GM18502 (cell line): ENCODE measurements at regions not wholly inside any gene's neighbourhood (a gene's known extent, or its start where the extent isn't known, plus 50 kb on each side); places are given as distances from the start of the nearest gene placed in this dataset.

Experiments used
- ATAC-seq: cut with Tn5 transposase; IDR thresholded peaks from one replicate; pipeline ENCODE4 v1.9.1; 2021; ENCODE audit warnings: mild to moderate bottlenecking; ENCODE audit not compliant: unreplicated experiment, poor library complexity

DNA sequence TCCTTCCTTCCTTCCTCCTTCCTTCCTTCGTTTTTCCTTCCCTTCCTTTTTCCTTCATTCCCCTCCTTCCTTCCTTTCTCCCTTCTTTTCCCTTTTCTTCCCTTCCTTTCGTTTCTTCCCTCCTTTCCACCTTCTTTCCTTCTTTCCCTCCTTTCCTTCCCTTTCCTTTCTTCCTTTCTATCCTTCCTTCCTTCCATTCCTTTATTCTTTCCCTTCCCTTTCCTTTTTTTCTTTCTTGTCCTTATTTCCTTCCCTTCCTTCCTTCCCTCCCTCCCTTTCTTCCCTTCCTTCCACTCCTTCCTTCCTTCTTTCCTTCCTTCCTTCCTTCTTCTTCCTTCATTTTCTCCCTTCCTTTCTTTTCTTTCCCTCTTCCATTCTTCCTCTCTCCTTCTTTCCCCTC, 394.6 kb downstream of the GABRB3 start:
- no peak for ATAC-seq

DNA sequence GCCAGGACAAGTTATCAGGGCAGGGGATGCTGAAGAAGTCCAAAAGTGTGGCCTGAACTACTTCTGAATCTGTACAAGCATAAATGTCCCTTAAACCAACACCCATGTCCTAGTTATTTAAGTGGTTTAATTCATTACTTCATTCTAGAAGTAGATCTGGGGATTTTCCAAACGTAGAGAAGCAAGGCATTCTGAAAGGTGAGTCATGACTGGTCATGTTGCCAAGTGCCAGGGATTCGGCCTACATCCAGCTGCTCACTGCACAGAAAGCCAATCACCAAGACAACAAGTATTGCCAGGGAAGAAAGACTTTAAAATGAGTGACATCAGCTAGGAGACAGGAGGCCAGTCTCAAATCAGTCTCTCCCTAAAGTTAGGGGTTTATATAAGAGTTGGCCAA, 396.6 kb downstream of the GABRB3 start:
- no peak for ATAC-seq

DNA sequence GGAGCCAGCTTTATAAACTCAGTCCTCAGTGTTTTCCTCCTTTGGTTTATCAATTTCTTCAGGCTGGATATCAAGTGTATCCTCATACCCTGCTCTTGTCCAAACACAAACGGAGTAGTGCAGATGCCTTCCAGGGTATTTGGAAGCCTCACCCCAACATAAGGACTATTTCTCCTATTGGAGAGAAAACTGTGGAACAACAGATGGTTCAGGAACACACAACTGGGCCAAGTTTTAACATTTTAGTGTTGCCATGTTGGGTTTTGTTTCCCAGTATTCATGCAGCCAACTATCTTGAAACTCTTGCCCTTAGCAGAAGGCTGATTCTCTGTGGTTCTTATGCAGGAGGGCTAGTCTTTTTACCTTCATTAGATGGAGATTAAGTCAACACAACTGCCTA, 398.1 kb downstream of the GABRB3 start:
- no peak for ATAC-seq

DNA sequence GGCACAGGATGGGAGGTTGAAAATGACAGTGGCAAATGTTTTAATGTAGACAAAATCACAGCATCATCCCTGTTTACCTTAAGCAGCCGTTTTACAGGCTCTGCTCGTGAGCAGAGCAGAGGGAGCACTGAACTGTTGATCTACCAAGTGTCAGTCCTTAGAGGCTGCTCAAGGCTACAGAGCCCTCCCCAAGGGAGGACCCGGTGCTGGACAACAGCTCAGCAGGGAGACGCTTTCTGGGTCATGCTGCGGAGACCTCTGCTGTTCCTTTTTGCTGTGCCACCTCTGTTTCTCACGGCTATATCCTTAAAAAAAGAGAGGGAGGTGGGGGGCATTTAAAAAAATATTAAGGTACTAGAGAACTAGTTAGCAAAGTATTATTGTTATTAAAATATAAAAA, 400.2 kb downstream of the GABRB3 start:
- ATAC-seq: no peak

DNA sequence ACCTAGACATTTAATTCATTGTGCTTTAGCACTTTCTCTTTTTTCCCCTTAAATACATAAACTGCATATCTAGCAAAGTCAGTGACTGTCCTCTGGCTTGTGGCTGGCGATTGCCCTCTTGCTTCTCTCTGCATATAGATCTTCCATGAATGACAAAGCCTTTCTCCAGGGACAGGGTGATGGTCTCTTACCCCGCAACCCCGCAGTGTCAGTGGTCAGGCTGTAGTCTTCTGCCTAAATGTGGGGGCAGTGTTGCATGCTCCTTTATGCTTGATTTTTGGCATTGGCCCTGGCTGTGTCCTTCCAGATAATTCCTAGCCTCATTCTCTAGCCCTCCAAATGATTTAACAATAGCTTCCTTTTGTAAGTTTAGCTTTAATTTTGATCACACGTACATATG, 407.8 kb downstream of the GABRB3 start:
- ATAC-seq: no peak

DNA sequence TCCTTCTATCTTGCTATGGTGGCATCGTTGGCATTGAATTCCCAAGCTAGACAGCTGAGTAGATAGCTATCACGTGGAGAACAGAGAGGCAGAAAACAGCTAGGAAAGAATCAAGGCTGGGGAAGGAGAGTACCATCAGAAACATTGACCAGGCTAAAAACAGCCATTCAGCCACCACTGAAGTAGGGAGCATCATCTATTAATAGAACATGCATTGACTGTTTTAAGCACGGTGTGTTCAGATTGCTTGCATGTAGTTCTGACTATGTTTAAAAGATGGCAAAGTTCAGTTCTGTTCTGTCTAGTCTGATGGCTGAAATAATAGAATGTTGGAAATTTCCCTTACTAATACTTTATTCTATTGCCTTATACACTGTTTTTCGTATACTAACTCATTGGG, 413.0 kb downstream of the GABRB3 start:
- no peak for ATAC-seq

DNA sequence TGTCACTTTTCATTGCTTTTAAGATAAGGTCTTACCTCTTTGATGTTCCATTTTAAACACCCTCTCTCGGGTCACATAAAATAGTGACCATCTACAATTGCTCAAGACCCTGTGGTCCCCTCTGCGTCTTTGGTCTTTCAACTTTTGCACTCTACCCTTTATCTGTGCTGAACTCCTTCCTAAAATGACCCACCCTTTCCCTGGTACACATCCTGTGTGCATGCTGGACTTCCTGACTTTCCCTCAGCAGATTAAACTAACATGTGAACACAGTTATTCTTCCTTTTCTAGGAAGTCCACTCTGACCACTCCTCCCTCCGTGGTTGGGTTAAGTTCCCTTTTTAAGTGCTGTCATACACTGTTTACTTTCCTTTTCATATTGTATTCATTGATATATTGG, 414.2 kb downstream of the GABRB3 start:
- no peak for ATAC-seq

DNA sequence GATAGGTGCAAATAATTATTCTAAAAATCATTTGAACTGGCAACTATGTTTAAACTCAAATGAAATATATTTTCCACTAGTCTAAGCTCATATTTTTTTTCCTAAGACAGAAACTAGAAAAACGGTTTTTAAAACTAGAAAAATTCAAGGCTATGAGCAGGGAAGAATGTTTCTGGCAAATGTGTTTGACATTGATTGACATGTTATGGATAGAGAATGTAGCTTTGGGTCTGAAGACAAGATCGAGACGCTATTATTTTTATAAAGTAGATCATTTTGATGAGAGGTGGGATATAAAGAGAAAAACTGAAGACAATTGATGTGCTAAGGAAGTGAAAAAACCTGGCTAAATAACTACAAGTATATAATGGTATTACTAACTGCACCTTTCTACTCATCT, 415.2 kb downstream of the GABRB3 start:
- ATAC-seq: no peak

DNA sequence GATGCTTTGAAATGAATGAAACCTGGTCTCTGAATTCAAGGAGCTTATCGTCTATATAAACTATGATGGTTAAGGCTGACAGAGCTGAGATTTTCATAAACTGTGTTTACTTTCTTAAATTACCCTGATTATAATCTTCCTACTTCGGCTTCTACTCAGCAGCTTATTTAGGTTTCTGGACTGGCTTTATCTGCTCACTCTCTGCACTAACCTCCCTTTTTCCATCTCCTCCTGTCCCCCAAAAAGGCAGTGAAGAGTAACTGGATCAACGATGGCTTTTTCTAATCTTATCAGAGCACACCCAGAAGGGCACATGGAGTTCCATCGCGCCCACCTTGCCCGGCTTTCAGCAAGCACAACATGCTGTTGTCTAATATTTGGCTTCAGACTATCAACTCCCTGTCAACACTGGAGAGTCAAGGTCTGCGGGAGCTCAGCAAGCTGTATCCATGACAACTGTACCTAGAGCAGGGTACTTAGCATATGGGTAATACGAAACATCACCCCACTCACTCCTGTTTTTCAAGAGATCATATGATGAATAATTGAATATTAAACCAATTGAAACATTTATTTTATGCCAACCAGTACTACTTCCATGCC, 417.3 kb downstream of the GABRB3 start:
- ATAC-seq: no peak

DNA sequence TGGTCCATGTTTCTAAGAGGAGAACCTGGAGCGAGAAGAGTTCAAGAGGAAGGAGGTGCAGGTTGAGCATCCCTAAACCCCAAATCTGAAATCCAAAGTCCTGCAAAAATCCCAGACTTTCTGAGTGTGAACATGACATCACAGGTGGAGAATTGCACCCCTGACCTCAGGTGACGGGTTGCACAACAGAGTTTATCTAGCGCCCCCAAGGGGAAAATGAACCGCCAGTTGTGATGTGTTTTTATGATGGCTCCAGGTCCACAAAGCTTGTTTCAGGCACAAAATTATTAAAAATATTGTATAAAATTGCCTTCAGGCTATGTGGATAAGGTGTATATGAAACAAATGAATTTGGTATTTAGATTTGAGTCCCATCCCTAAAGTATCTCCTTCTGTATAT, 420.0 kb downstream of the GABRB3 start:
- no peak for ATAC-seq

DNA sequence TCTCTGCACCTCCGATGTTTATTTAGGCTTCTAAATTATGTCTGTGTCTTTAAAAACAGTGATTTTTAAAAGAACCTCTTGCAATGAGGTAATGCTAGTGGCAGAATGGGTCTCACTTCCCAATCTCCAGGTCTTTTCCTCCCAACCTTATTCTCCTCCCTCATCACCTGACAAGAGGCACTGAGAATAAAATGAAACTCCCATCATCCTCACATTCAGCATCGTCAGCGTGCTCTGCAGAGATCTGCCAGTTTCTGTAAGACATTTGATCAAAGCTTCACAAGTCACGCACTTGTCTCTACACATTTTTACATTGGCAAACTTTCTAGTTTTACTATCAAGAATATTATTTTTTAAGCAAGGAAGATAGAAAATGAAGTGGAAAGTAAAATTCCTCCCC, 420.5 kb downstream of the GABRB3 start:
- ATAC-seq: no peak

DNA sequence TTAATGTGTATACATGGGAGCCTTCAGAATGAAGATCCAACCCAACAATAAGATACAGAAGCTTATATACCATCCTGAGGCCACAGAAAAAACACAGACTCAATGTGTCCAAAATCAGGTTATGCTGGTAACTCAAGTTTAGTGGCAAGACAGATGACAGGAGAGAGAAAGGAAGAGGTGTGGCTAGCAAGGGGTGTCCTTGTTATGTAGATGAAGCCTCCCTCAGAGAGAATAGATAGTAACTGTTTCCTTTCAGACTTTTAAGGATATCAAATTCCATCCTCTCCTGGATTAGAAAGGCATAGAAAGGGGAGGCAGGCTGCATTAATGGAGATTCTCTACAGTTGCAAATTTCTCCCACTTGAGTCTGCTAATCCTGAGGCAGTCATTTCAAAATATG, 447.4 kb downstream of the GABRB3 start:
- no peak for ATAC-seq

DNA sequence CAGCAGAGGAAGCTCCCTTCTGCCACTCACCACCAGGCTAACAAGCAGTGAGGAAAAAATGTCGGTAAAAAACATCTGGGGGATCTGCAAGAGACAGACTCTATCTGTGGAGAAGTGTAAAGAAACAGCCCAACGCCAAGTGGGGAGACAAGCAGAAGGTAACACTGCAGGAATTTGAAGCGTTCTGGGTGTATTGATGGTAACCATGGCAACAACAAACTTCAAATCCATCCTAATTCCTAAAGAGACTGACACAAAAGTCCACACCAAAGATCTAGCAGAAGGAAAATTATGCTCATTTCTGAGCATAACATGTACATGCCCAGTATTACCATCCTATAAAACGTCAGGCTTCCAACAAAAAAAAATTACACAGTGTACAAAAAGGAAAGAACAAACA, 449.3 kb downstream of the GABRB3 start:
- ATAC-seq: no peak

DNA sequence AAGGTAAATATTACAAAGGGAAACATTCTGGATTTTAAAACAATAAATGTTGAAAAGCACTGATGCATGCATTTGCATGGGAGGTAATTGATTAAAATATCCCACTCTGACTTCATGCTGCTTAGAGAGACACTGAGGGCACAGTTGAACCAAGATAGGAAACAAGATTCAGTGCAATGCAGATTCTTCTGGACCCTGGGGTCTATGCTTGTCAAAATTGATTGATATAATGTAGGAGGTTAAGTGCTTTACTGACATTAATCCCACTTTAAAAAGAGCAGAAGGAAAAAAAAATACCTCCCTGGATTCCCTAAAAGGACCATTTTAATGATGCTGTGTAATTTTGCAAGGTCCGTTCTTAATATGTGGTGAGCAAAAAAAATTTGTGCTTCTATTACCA, 454.2 kb downstream of the GABRB3 start:
- no peak for ATAC-seq

DNA sequence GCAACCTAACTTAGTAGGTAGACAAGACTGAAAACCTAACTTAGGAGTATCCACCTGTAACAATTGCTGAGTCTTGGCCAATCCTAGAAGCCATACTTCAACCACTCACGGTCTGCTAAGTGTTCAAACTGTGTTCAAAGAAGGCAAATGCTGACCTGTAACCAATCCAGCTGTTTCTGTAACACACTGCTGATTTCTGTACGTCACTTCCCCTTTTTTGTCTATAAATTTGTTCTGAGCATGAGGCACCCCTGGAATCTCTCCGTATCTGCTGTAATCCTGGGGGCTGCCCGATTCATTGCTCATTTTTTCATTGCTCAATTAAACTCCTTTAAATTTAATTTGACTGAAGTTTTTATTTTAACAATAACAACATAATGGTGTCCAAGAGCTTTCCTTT, 451.4 kb upstream of the ATP10A start:
- no peak for ATAC-seq

DNA sequence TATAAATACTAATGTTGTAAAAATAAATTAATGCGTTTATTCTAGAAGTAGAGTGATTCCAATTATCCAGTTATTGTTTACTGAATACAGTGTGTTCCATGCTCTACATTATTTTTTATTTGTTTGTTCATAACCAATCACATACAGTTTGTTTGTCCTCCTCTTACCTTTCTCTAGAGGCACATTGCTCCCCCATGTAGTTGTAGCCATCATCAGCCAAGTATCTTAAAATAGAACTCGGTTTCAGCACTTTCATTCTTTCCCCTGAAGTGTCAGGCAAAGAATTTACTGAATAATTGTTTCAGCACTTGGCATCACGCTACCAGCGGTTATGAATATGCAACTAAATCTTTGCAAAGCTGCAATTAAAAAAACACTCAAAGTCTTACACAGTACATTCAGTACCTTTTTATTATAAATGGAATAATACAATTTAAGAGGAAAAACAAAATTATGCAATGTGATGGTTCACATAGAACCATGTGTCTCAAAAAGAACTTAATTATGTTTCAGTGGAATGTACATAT, 448.6 kb upstream of the ATP10A start:
- no peak for ATAC-seq

DNA sequence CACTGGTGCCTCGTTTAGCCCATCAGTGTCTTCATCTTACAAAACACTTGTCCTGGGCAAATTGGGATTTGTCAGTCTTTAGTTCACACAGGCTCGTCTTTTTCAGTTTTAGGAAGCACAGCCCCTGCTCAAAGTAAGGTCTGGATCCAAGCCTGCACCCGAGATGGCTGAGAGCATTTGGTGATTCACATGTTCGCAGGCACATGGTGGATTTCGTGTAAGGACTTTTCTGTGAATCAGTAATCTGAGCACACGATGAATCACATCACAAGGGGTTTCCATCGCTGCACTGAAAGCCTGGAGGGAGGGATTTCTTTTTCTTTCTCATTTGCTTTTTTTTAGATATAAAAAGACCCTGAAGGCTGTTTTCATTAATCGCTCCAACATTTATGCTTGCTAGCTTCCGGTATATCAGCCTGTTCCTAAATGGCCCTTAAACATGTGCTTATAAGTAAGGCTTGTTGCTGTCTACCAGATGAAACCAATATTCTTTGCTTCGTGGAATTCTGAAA, 435.6 kb upstream of the ATP10A start:
- no peak for ATAC-seq

DNA sequence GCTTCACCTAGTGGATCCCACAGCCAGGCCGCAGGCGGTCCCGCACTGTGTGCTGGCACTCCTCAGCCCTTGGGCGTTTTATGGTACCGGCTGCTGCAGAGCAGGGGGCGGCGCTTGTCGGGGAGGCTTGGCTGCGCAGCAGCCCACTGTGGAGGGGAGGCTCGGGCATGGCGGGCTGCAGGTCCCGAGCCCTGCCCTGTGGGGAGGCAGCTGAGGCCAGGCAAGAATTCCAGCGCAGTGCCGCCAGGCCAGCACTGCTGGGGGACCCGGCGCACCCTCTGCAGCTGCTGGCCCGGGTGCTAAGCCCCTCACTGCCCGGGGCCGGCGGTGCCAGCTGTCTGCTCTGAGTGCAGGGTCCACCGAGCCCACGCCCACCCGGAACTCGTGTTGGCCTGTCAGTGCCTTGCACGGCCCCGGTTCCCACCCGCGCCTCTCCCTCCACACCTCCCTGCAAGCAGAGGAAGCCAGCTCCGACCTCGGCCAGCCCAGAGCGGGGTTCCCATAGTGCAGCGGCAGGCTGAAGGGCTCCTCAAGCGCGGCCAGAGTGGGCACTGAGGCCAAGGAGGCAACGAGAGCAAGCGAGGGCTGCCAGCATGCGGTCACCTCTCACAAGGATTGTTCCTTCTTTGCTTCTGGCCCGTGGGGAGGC, 435.0 kb upstream of the ATP10A start:
- ATAC-seq: no peak

DNA sequence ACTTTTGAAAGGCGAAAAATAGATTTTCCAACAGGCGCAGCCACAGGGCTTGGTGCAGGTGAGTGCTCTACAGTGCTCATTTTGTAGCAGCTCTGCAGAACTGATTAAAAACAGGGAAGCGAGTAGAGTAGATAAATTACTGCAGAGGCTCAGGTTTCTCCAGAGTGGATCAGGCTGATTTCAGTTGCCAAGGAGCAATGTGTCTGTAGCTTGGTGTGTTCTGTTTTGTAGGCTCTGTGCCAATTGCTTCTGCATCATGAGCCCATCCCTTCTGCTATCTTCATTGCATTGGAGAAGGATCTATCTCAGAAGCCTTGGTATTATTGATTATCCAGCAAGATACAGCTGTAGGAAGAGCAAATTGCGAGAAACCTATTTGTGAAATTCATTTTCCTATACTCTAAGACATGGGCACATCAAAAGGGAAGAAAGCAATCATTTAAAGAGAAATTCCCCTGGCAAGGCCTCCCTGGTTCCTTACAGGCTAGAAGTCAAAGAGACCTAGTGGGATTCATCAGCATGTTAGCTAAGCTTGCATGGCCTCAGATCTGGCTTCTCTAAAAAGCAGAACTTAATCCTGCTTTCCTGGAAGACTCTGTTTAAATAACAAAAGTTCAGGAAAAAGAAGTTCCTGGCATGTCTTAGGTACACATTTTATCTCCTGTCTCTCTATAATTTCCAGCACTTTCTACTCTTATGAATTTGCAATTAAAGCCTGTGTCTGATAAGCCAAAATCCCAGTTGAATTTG, 432.4 kb upstream of the ATP10A start:
- no peak for ATAC-seq

DNA sequence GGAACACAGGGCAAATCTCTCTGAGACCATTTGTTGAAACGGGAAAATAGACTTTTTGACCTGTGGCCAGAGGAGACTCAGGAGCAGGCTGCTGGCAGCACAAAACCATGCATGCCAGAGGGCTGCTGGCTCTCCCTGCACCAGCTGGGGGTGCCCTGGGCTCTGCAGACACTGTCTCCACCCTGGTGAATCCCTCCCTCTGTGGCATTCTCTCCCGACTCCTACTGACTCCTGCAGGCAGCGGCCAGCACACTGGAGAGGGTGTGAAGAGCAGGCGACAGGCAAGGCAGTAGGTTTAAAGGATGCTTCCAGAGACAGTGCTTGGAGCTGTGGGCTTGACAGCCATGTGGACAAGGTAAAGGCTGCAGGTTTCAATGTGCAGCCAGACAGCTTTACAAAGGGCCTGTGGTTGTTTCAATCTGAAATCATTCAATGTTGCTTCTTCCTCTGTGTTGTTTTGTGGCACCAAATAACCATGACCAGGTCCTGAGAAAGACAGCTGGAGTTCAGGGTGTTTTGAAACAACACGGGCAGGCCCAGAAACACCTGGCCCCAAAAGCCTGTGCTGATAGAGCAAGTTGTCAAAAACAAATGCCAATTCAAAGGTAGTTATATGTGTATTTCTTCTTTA, 431.0 kb upstream of the ATP10A start:
- no peak for ATAC-seq

DNA sequence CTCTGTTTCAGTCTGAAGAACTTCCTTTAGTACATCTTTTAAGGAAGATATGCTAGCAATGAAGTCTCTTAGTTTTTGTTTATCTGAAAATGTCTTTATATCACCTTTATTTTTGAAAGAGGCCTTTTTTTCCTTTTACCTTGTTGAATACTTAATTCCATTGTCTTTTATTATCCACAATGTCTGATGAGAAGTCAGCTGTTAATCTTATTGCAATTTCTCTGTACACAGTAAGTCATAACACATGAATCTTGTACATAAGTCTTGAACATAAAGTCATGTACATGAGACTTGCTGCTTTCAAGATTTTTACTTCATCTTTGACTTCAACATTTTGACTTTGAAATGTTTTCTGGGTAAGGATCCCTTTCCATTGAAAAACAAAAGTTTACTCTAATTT, 424.3 kb upstream of the ATP10A start:
- ATAC-seq: no peak
